HEK293 (cell line): ENCODE measurements at regions not wholly inside any gene's neighbourhood (a gene's known extent, or its start where the extent isn't known, plus 50 kb on each side); places are given as distances from the start of the nearest gene placed in this dataset.
"Not testable (repeated sequence)": the region's sequence is repeated elsewhere in the genome, so short reads cannot be mapped to it uniquely, and the experiment has no call there.

Experiments used
- CTCF ChIA-PET: fragments of 350-600 bp; formaldehyde crosslinking; extraction: SDS; loops from one replicate; lab custom pipeline; 2021; ENCODE audit warnings: antibody characterized with exemption; lab: Yijun Ruan, JAX
- POLR2A ChIA-PET: fragments of 300-600 bp; formaldehyde crosslinking; extraction: SDS; loops from one replicate; lab custom pipeline; 2020; ENCODE audit warnings: antibody characterized with exemption, inconsistent platforms; lab: Yijun Ruan, JAX
- H3K27ac ChIP-seq: fragments of 200-500 bp; sonication (Bioruptor generic); 2 replicates; pipeline ENCODE4 v1.5.1; 2014; ENCODE audit warnings: low read depth, low read length, control low read depth, inconsistent platforms; ENCODE audit errors: extremely low read depth
- H3K36me3 ChIP-seq, 2 experiments: fragments of 200-500 bp in 1 of 2; sonication (Bioruptor generic) in 1 of 2; 1 replicate in 1 of 2; 2 replicates in 1 of 2; pipeline ENCODE4 v1.5.1; 2014 to 2017; ENCODE audit warnings: inconsistent platforms in 2 of 2, low read length in 2 of 2; ENCODE audit not compliant: control insufficient read depth in 2 of 2, insufficient read depth in 1 of 2
- H3K4me1 ChIP-seq: fragments of 200-500 bp; sonication (Bioruptor generic); 2 replicates; pipeline ENCODE4 v1.5.1; 2014; ENCODE audit warnings: mild to moderate bottlenecking, low read length, inconsistent platforms; ENCODE audit not compliant: control insufficient read depth, insufficient read depth
- H3K4me3 ChIP-seq: 2 replicates; pipeline ENCODE4 v1.5.1; 2011; ENCODE audit warnings: low read depth, mild to moderate bottlenecking, control low read depth, low read length, moderate library complexity
- H3K9me3 ChIP-seq: fragments of 200-500 bp; sonication (Bioruptor generic); 2 replicates; pipeline ENCODE4 v1.5.1; 2014; ENCODE audit warnings: low read depth, low read length, inconsistent platforms; ENCODE audit not compliant: control insufficient read depth, insufficient read depth
- MEIS1 ChIP-seq: sonication (generic); formaldehyde crosslinking; IDR thresholded peaks from 2 replicates; pipeline ENCODE4 v1.8.1; 2022; ENCODE audit warnings: missing genetic modification reagents, mild to moderate bottlenecking, borderline replicate concordance
- ZBTB17 ChIP-seq: fragments of 450-650 bp; formaldehyde crosslinking; IDR thresholded peaks from 2 replicates; pipeline ENCODE4 v1.5.1; 2016; ENCODE audit warnings: missing biosample characterization, missing genetic modification characterization
- ZFP3 ChIP-seq: fragments of 450-650 bp; formaldehyde crosslinking; IDR thresholded peaks from 2 replicates; pipeline ENCODE4 v1.5.1; 2016; ENCODE audit warnings: low read depth, missing biosample characterization, missing genetic modification characterization
- ZNF10 ChIP-seq: fragments of 450-650 bp; formaldehyde crosslinking; IDR thresholded peaks from 2 replicates; pipeline ENCODE4 v1.5.1; 2017; ENCODE audit warnings: missing biosample characterization, missing genetic modification characterization
- ZNF112 ChIP-seq: fragments of 450-650 bp; formaldehyde crosslinking; IDR thresholded peaks from 2 replicates; pipeline ENCODE4 v1.5.0; 2017; ENCODE audit warnings: missing biosample characterization, missing genetic modification characterization
- ZNF121 ChIP-seq: fragments of 450-650 bp; formaldehyde crosslinking; IDR thresholded peaks from 2 replicates; pipeline ENCODE4 v1.5.1; 2016; ENCODE audit warnings: missing biosample characterization, missing genetic modification characterization
- ZNF157 ChIP-seq: fragments of 450-650 bp; formaldehyde crosslinking; IDR thresholded peaks from 2 replicates; pipeline ENCODE4 v1.5.1; 2016; ENCODE audit warnings: missing biosample characterization, missing genetic modification characterization
- ZNF23 ChIP-seq: fragments of 450-650 bp; formaldehyde crosslinking; IDR thresholded peaks from 2 replicates; pipeline ENCODE4 v1.5.1; 2016; ENCODE audit warnings: missing biosample characterization, missing genetic modification characterization, borderline replicate concordance
- ZNF24 ChIP-seq: fragments of 450-650 bp; formaldehyde crosslinking; IDR thresholded peaks from 2 replicates; pipeline ENCODE4 v1.5.1; 2016; ENCODE audit warnings: missing biosample characterization, missing genetic modification characterization
- ZNF292 ChIP-seq: fragments of 450-650 bp; formaldehyde crosslinking; IDR thresholded peaks from 2 replicates; pipeline ENCODE4 v1.5.1; 2016; ENCODE audit warnings: low read depth, missing biosample characterization, missing genetic modification characterization, borderline replicate concordance
- ZNF488 ChIP-seq: fragments of 450-650 bp; formaldehyde crosslinking; IDR thresholded peaks from 2 replicates; pipeline ENCODE4 v1.5.1; 2016; ENCODE audit warnings: missing biosample characterization, missing genetic modification characterization
- ZNF501 ChIP-seq: fragments of 450-650 bp; formaldehyde crosslinking; IDR thresholded peaks from 2 replicates; pipeline ENCODE4 v1.5.1; 2016; ENCODE audit warnings: missing biosample characterization, missing genetic modification characterization
- ZNF518A ChIP-seq: fragments of 450-650 bp; formaldehyde crosslinking; conservative IDR thresholded peaks from 2 replicates; pipeline ENCODE4 v1.5.1; 2016; ENCODE audit warnings: low read depth, missing biosample characterization, missing genetic modification characterization
- ZNF626 ChIP-seq: fragments of 450-650 bp; sonication (Bioruptor Pico); formaldehyde crosslinking; IDR thresholded peaks from 2 replicates; pipeline ENCODE4 v1.5.1; 2018; ENCODE audit warnings: missing biosample characterization, missing genetic modification characterization, inconsistent platforms
- ZNF629 ChIP-seq: fragments of 450-650 bp; formaldehyde crosslinking; IDR thresholded peaks from 2 replicates; pipeline ENCODE4 v1.5.1; 2017; ENCODE audit warnings: missing biosample characterization, missing genetic modification characterization
- ZNF707 ChIP-seq: fragments of 450-650 bp; formaldehyde crosslinking; IDR thresholded peaks from 2 replicates; pipeline ENCODE4 v1.5.1; 2016; ENCODE audit warnings: missing biosample characterization, missing genetic modification characterization
- ZNF777 ChIP-seq: fragments of 450-650 bp; formaldehyde crosslinking; IDR thresholded peaks from 2 replicates; pipeline ENCODE4 v1.5.1; 2017; ENCODE audit warnings: missing biosample characterization, missing genetic modification characterization, borderline replicate concordance

- no peak for TF ChIP-seq ZNF777 (tag by site-specific recombination)
- no peak for TF ChIP-seq ZNF629 (tag by site-specific recombination)
- no peak for TF ChIP-seq ZNF24 (tag by site-specific recombination)
- TF ChIP-seq ZNF157 (tag by site-specific recombination), result no peak
- TF ChIP-seq, all 188 proteins: peak for 0
These were observed 111.5 kb upstream of the MPHOSPH6 start (continued) for GRCh38 chr16:82281544-82281943.

GRCh38 chr16:82280867-82281266 is 110.8 kb upstream of the MPHOSPH6 start:
- TF ChIP-seq ZNF112 (tag by site-specific recombination), result no peak
- no peak for TF ChIP-seq ZNF777 (tag by site-specific recombination)
- no peak for TF ChIP-seq ZNF23 (tag by site-specific recombination)
- no peak for TF ChIP-seq ZNF10
- TF ChIP-seq ZNF707, result no peak
- no peak for TF ChIP-seq ZNF488
- TF ChIP-seq MEIS1 (CRISPR knock-in tag), result no peak
- no peak for TF ChIP-seq ZNF626 (tag by site-specific recombination)
- no peak for TF ChIP-seq ZNF501
- TF ChIP-seq ZNF518A (tag by site-specific recombination), result no peak
- no peak for TF ChIP-seq ZFP3 (tag by site-specific recombination)
- no peak for TF ChIP-seq ZNF292
- no peak for TF ChIP-seq ZNF121 (tag by site-specific recombination)
- TF ChIP-seq ZBTB17 (tag by site-specific recombination), result no peak
- Histone ChIP-seq H3K4me1 (no peaks in the 10 kb centered on the region), H3K27ac (no peak overlapping the region)

GRCh38 chr16:82275349-82275748 is 105.3 kb upstream of the MPHOSPH6 start:
- H3K27ac ChIP-seq, H3K4me1 ChIP-seq, H3K36me3 ChIP-seq, H3K9me3 ChIP-seq, H3K4me3 ChIP-seq, POLR2A ChIA-PET: not testable (repeated sequence)
- CTCF ChIA-PET, result interaction anchor here (4.5 kb wide), 1 partner anchor 12 kb away, joined by 40 read pairs; no protein-coding TSS in a partner anchor

More at GRCh38 chr16:82280867-82281266, 110.8 kb upstream of the MPHOSPH6 start:
- CTCF ChIA-PET, result no interaction called here
- no peaks in the 10 kb centered on the region for H3K9me3 ChIP-seq
- no peak overlapping the region for H3K4me3 ChIP-seq
- no peaks in the 10 kb centered on the region for H3K36me3 ChIP-seq
- POLR2A ChIA-PET, result no interaction called here
